ENCODE measurements at regions not wholly inside any gene's neighbourhood (a gene's known extent, or its start where the extent isn't known, plus 50 kb on each side); places are given as distances from the start of the nearest gene placed in this dataset.
"Not testable (repeated sequence)": the region's sequence is repeated elsewhere in the genome, so short reads cannot be mapped to it uniquely, and the experiment has no call there.

DNA sequence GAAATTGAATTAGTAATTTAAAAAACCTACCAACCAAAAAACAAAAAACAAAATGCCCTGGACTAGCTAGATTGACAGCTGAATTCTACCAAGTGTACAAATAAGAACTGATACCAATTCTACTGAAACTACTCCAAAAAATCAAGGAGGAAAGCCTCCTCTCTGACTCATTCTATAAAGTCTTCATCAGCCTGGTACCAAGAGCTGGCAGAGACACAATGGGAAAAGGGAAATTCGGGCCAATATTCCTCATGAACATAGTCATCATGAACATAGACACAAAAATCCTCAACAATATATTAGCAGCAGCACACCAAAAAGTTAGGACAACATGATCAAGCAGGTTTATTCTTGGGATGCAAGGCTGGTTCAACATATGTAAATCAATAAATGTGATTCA, 2667.7 kb upstream of the PCDH20 start:
- Histone ChIP-seq H3F3A (ENCODE audit: control insufficient read depth, insufficient read depth) (no peaks in the 10 kb centered on the region), H3K9me2 (replicated peaks; ENCODE audit: control insufficient read depth, low read length) (no peaks in the 10 kb centered on the region), H3K4me3 (ENCODE audit: low read length) (no peak overlapping the region), H3K9me3 (ENCODE audit: control insufficient read depth, insufficient read depth, low read length) (no peaks in the 10 kb centered on the region), H3K4me1 (ENCODE audit: control insufficient read depth, low read length) (no peaks in the 10 kb centered on the region), H3K79me2 (ENCODE audit: control insufficient read depth, low read length) (no peaks in the 10 kb centered on the region), H3K36me3 (ENCODE audit: control insufficient read depth, low read length) (no peaks in the 10 kb centered on the region), H3K27ac (ENCODE audit: low read depth, low read length) (no peak overlapping the region), H3K27me3 (ENCODE audit: control insufficient read depth, low read length) (no peaks in the 10 kb centered on the region), H3K4me2 (ENCODE audit: low read length) (no peak overlapping the region), H4K20me1 (ENCODE audit: control insufficient read depth, insufficient read depth, low read depth, low read length) (no peaks in the 10 kb centered on the region)
- TF ChIP-seq EZH2phosphoT487 (IDR thresholded peaks at IDR 0.05; ENCODE audit: borderline replicate concordance, low read length), result no peak
- TF ChIP-seq, protein P1, sequence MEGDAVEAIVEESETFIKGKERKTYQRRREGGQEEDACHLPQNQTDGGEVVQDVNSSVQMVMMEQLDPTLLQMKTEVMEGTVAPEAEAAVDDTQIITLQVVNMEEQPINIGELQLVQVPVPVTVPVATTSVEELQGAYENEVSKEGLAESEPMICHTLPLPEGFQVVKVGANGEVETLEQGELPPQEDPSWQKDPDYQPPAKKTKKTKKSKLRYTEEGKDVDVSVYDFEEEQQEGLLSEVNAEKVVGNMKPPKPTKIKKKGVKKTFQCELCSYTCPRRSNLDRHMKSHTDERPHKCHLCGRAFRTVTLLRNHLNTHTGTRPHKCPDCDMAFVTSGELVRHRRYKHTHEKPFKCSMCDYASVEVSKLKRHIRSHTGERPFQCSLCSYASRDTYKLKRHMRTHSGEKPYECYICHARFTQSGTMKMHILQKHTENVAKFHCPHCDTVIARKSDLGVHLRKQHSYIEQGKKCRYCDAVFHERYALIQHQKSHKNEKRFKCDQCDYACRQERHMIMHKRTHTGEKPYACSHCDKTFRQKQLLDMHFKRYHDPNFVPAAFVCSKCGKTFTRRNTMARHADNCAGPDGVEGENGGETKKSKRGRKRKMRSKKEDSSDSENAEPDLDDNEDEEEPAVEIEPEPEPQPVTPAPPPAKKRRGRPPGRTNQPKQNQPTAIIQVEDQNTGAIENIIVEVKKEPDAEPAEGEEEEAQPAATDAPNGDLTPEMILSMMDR (IDR thresholded peaks at IDR 0.05; ENCODE audit: low read depth, low read length, poor library complexity, severe bottlenecking), result no peak

DNA sequence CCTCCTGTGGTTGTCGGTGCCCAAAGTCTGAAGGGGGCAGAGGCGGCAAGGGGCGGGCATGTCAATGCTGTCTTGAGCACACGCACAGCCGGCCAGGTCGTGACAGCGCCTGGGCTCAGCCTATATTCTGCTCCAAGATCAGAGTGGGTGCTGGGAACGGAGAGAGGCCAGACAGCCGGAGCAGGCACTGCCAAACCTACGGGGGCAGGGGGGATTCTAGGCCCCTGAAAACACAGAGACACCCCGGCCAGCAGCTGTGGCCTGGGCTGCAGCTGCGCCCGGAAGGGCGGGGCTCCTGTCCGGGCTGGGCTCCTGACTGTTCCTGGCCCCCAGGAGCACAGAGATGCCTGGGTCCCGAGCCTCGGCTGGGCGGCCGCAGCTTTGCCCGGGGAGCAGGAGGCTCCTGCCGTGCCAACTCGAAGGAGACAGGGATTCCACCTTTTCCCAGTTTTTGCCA, 2662.9 kb upstream of the PCDH20 start:
- Histone ChIP-seq H3K27ac (ENCODE audit: low read depth, low read length) (no peak overlapping the region), H3F3A (ENCODE audit: control insufficient read depth, insufficient read depth) (no peaks in the 10 kb centered on the region), H3K9me2 (replicated peaks; ENCODE audit: control insufficient read depth, low read length) (no peaks in the 10 kb centered on the region), H3K4me1 (ENCODE audit: control insufficient read depth, low read length) (no peaks in the 10 kb centered on the region), H4K20me1 (ENCODE audit: control insufficient read depth, insufficient read depth, low read depth, low read length) (no peaks in the 10 kb centered on the region), H3K4me3 (ENCODE audit: low read length) (no peak overlapping the region), H3K9me3 (ENCODE audit: control insufficient read depth, insufficient read depth, low read length) (no peaks in the 10 kb centered on the region; the same call in 1 of the 2 replicates), H3K36me3 (ENCODE audit: control insufficient read depth, low read length) (no peaks in the 10 kb centered on the region), H3K4me2 (ENCODE audit: low read length) (no peak overlapping the region), H3K79me2 (ENCODE audit: control insufficient read depth, low read length) (no peaks in the 10 kb centered on the region), H3K27me3 (ENCODE audit: control insufficient read depth, low read length) (no peaks in the 10 kb centered on the region)
- TF ChIP-seq EZH2phosphoT487 (IDR thresholded peaks at IDR 0.05; ENCODE audit: borderline replicate concordance, low read length), result no peak

DNA sequence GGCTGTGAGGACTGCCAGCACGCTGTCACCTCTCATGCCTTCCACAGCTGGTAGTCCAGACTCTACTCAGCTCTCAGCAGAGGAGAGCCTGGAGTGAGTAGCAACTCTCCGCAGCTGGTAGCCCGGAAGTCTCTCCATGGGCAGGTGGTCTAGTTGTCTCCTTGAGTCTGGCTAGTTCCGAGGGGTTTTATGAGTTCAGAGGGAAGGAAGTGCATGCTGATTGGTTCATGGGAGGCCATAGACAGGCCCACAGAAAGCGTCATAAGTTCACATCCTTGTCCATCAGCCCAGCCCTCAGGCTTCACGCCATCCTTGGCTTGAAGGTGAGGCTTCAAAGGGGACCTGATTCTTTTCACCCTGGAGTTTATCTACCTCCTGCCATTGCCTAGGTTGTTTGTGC, 2662.4 kb upstream of the PCDH20 start:
- no peaks in the 10 kb centered on the region; the same call in 1 of the 2 replicates for H3K9me3 ChIP-seq (ENCODE audit: control insufficient read depth, insufficient read depth, low read length)
- H3K27me3 ChIP-seq (ENCODE audit: control insufficient read depth, low read length), result no peaks in the 10 kb centered on the region

DNA sequence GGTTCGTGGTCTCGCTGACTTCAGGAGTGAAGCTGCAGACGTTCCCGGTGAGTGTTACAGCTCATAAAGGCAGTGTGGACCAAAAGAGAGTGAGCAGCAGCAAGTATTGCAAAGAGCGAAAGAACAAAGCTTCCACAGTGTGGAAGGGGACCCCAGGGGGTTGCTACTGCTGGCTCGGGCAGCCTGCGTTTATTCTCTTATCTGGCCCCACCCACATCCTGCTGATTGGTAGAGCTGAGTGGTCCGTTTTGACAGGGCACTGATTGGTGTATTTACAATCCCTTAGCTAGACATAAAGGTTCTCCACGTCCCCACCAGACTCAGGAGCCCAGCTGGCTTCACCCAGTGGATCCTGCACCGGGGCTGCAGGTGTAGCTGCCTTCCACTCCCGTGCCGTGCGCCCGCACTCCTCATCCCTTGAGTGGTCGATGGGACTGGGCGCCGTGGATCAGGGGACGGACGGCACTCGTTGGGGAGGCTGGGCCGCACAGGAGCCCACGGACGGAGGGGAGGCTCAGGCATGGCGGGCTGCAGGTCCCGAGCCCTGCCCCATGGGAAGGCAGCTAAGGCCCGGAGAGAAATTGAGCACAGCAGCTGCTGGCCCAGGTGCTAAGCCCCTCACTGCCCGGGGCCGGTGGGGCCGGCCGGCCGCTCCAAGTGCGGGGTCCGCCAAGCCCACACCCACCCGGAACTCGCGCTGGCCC, 2661.6 kb upstream of the PCDH20 start:
- H3K4me2 ChIP-seq (ENCODE audit: low read length); H3K4me1 ChIP-seq (ENCODE audit: control insufficient read depth, low read length); H3K79me2 ChIP-seq (ENCODE audit: control insufficient read depth, low read length): not testable (repeated sequence)

More for the DNA sequence above, 2662.4 kb upstream of the PCDH20 start:
- TF ChIP-seq, protein P1 (IDR thresholded peaks at IDR 0.05; ENCODE audit: low read depth, low read length, poor library complexity, severe bottlenecking), result no peak
- no peak for TF ChIP-seq EZH2phosphoT487 (IDR thresholded peaks at IDR 0.05; ENCODE audit: borderline replicate concordance, low read length)
- Histone ChIP-seq H3K27ac (ENCODE audit: low read depth, low read length) (no peak overlapping the region), H3K4me2 (ENCODE audit: low read length) (no peak overlapping the region), H3K79me2 (ENCODE audit: control insufficient read depth, low read length) (no peaks in the 10 kb centered on the region), H3F3A (ENCODE audit: control insufficient read depth, insufficient read depth) (no peaks in the 10 kb centered on the region), H3K36me3 (ENCODE audit: control insufficient read depth, low read length) (no peaks in the 10 kb centered on the region), H3K9me2 (replicated peaks; ENCODE audit: control insufficient read depth, low read length) (no peaks in the 10 kb centered on the region), H4K20me1 (ENCODE audit: control insufficient read depth, insufficient read depth, low read depth, low read length) (no peaks in the 10 kb centered on the region), H3K4me3 (ENCODE audit: low read length) (no peak overlapping the region), H3K4me1 (ENCODE audit: control insufficient read depth, low read length) (no peaks in the 10 kb centered on the region)

More for the DNA sequence above, 2661.6 kb upstream of the PCDH20 start:
- H4K20me1 ChIP-seq (ENCODE audit: control insufficient read depth, insufficient read depth, low read depth, low read length); H3F3A ChIP-seq (ENCODE audit: control insufficient read depth, insufficient read depth); H3K4me3 ChIP-seq (ENCODE audit: low read length); H3K27me3 ChIP-seq (ENCODE audit: control insufficient read depth, low read length); H3K36me3 ChIP-seq (ENCODE audit: control insufficient read depth, low read length); H3K9me2 ChIP-seq (replicated peaks; ENCODE audit: control insufficient read depth, low read length); H3K27ac ChIP-seq (ENCODE audit: low read depth, low read length); H3K9me3 ChIP-seq (ENCODE audit: control insufficient read depth, insufficient read depth, low read length): not testable (repeated sequence)
